GM12873 (cell line): ENCODE measurements at regions not wholly inside any gene's neighbourhood (a gene's known extent, or its start where the extent isn't known, plus 50 kb on each side); places are given as distances from the start of the nearest gene placed in this dataset.

Experiments
- TF ChIP-seq, protein P1 (sequence below): IDR thresholded peaks from 2 replicates; pipeline ENCODE4 v1.5.1; 2012; ENCODE audit warnings: low read depth, mild to moderate bottlenecking, moderate library complexity, low read length, control low read depth; ENCODE audit not compliant: insufficient read depth; ENCODE audit errors: missing control alignments

DNA sequence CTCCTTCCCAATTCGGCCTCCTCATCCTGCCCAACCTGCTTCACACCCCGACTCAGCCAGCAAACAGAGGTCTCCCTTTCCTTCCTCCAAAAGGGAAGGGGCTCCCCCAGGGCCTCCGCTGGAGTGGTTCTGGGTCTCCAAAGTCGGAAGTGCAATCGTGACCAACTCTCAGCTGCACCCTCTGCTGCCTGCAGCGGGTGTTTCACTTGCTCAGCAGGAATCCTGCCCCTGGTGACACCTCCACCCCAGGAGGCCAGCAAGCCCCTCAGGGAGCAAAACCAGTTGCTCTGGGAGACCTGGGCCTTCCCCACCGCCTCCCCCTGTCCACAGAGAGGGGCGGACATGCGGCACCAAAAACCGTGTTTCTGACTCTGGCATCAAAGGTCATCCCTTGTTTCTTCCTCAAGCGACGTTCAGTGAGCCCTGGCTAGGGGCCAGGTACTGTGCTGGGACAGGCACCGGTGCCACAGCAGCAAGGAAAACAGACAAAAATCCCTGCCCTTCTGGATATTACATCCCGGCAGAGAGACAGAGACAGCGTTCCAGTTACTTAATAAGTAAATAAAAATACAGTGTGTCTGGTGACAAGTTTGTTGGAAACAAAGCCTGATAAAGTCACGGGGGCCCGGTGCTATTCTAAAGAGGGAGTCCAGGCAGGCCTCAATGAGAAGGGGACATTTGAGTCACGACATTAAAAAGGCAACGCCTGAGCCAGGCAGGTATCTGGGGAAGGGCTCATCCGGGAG is 219.0 kb downstream of the BMP7 start:
- TF ChIP-seq, protein P1, sequence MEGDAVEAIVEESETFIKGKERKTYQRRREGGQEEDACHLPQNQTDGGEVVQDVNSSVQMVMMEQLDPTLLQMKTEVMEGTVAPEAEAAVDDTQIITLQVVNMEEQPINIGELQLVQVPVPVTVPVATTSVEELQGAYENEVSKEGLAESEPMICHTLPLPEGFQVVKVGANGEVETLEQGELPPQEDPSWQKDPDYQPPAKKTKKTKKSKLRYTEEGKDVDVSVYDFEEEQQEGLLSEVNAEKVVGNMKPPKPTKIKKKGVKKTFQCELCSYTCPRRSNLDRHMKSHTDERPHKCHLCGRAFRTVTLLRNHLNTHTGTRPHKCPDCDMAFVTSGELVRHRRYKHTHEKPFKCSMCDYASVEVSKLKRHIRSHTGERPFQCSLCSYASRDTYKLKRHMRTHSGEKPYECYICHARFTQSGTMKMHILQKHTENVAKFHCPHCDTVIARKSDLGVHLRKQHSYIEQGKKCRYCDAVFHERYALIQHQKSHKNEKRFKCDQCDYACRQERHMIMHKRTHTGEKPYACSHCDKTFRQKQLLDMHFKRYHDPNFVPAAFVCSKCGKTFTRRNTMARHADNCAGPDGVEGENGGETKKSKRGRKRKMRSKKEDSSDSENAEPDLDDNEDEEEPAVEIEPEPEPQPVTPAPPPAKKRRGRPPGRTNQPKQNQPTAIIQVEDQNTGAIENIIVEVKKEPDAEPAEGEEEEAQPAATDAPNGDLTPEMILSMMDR, result peak; percentile 24

GRCh38 chr20:57048027-57048869 is 218.2 kb downstream of the BMP7 start:
- TF ChIP-seq, protein P1, result peak; percentile 78

GRCh38 chr20:57049296-57049695 is 217.1 kb downstream of the BMP7 start:
- TF ChIP-seq, protein P1, result no peak

GRCh38 chr20:57051096-57051495 is 215.3 kb downstream of the BMP7 start:
- TF ChIP-seq, protein P1, result no peak

- TF ChIP-seq, protein P1, result no peak
Observed at GRCh38 chr20:57053067-57053466, 213.4 kb downstream of the BMP7 start.

- TF ChIP-seq, protein P1, result no peak
Observed at GRCh38 chr20:57053793-57054552, 212.5 kb downstream of the BMP7 start.

GRCh38 chr20:57055345-57055744 is 211.1 kb downstream of the BMP7 start:
- TF ChIP-seq, protein P1, result no peak
